SW 1271 (cell line): ENCODE measurements at regions not wholly inside any gene's neighbourhood (a gene's known extent, or its start where the extent isn't known, plus 50 kb on each side); places are given as distances from the start of the nearest gene placed in this dataset.
"Not testable (repeated sequence)": the region's sequence is repeated elsewhere in the genome, so short reads cannot be mapped to it uniquely, and the experiment has no call there.

Source experiments
- DNase-seq, 2 experiments: peaks; one replicate each; lab custom pipeline; 2025; lab: John Stamatoyannopoulos, UW

- no peak for DNase-seq
Measured at GRCh38 chr3:176328666-176329065, 868.6 kb downstream of the TBL1XR1 start.

GRCh38 chr3:176328198-176328597 lies 869.1 kb downstream of the TBL1XR1 start:
- DNase-seq: no peak

GRCh38 chr3:176326894-176327490 lies 870.3 kb downstream of the TBL1XR1 start:
- not testable (repeated sequence) for DNase-seq

- not testable (repeated sequence) for DNase-seq
Measured at GRCh38 chr3:176321532-176321931, 875.8 kb downstream of the TBL1XR1 start.

- DNase-seq: no peak
Measured at GRCh38 chr3:176321099-176321498, 876.2 kb downstream of the TBL1XR1 start.

GRCh38 chr3:176313426-176313825 lies 883.9 kb downstream of the TBL1XR1 start:
- DNase-seq: no peak

- no peak for DNase-seq
Measured at GRCh38 chr3:176310641-176311040, 886.6 kb downstream of the TBL1XR1 start.

- DNase-seq: no peak
Measured at GRCh38 chr3:176302271-176302670, 895.0 kb downstream of the TBL1XR1 start.

- DNase-seq: no peak
Measured at GRCh38 chr3:176296066-176296597, 901.1 kb downstream of the TBL1XR1 start.

- DNase-seq: no peak
Measured at GRCh38 chr3:176293276-176293675, 904.0 kb downstream of the TBL1XR1 start.

GRCh38 chr3:176286476-176287085 lies 910.7 kb downstream of the TBL1XR1 start:
- DNase-seq: no peak

GRCh38 chr3:176275538-176275937 lies 921.7 kb downstream of the TBL1XR1 start:
- no peak for DNase-seq

- DNase-seq: no peak
Measured at GRCh38 chr3:176275113-176275512, 922.2 kb downstream of the TBL1XR1 start.

- DNase-seq: no peak
Measured at GRCh38 chr3:176274161-176274560, 923.1 kb downstream of the TBL1XR1 start.

GRCh38 chr3:176262071-176262470 lies 935.2 kb downstream of the TBL1XR1 start:
- DNase-seq: no peak

GRCh38 chr3:176247191-176247590 lies 950.1 kb downstream of the TBL1XR1 start:
- no peak for DNase-seq

GRCh38 chr3:176219970-176220369 lies 977.3 kb downstream of the TBL1XR1 start:
- DNase-seq: no peak

GRCh38 chr3:176214758-176215157 lies 982.5 kb downstream of the TBL1XR1 start:
- DNase-seq: no peak

GRCh38 chr3:176213314-176213713 lies 984.0 kb downstream of the TBL1XR1 start:
- not testable (repeated sequence) for DNase-seq

GRCh38 chr3:176208915-176209314 lies 988.4 kb downstream of the TBL1XR1 start:
- no peak for DNase-seq

GRCh38 chr3:176208283-176208682 lies 989.0 kb downstream of the TBL1XR1 start:
- no peak for DNase-seq

- DNase-seq: no peak
Measured at GRCh38 chr3:176206809-176207208, 990.5 kb downstream of the TBL1XR1 start.

- no peak for DNase-seq
Measured at GRCh38 chr3:176202652-176203051, 994.6 kb downstream of the TBL1XR1 start.
